ENCODE measurements at regions not wholly inside any gene's neighbourhood (a gene's known extent, or its start where the extent isn't known, plus 50 kb on each side); places are given as distances from the start of the nearest gene placed in this dataset.

DNA sequence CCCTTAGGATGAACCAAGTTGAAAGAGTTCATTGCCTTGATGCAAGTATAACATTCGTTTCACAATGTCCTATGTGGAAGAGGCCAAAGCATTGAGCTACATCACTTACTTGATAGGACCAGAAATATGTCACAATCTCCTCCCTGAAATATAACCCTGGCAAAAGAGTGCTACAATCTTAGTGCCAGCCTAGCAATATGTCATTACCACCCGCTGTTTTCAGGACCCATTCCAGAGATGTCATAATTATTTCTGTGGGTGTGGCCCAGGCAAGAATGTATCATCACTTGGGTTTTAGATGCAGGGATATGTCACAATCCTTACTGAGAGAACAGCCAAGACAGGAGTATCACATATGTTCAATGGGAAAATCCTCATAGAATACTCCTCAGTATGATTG lies 915.0 kb upstream of the AMELY start:
- TF ChIP-seq, protein P1, sequence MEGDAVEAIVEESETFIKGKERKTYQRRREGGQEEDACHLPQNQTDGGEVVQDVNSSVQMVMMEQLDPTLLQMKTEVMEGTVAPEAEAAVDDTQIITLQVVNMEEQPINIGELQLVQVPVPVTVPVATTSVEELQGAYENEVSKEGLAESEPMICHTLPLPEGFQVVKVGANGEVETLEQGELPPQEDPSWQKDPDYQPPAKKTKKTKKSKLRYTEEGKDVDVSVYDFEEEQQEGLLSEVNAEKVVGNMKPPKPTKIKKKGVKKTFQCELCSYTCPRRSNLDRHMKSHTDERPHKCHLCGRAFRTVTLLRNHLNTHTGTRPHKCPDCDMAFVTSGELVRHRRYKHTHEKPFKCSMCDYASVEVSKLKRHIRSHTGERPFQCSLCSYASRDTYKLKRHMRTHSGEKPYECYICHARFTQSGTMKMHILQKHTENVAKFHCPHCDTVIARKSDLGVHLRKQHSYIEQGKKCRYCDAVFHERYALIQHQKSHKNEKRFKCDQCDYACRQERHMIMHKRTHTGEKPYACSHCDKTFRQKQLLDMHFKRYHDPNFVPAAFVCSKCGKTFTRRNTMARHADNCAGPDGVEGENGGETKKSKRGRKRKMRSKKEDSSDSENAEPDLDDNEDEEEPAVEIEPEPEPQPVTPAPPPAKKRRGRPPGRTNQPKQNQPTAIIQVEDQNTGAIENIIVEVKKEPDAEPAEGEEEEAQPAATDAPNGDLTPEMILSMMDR (IDR thresholded peaks at IDR 0.05; ENCODE audit: low read length): no peak
- no peak for TF ChIP-seq EZH2 (IDR thresholded peaks at IDR 0.05; ENCODE audit: borderline replicate concordance, low read length)
